Loucy (cell line): ENCODE measurements at regions not wholly inside any gene's neighbourhood (a gene's known extent, or its start where the extent isn't known, plus 50 kb on each side); places are given as distances from the start of the nearest gene placed in this dataset.

Experiments used
- H2AFZ ChIP-seq: fragments of 200-600 bp; sonication (generic); 2 replicates; pipeline ENCODE4 v1.6.0; 2016; ENCODE audit warnings: antibody characterized with exemption, mild to moderate bottlenecking, low read length, moderate library complexity
- H3F3A ChIP-seq: fragments of 200-600 bp; 2 replicates; pipeline ENCODE4 v1.6.0; 2016; ENCODE audit warnings: antibody characterized with exemption, low read depth, mild to moderate bottlenecking
- H3K27me3 ChIP-seq: fragments of 200-600 bp; sonication (generic); 2 replicates; pipeline ENCODE4 v1.6.1; 2014; ENCODE audit warnings: low read length, mild to moderate bottlenecking; ENCODE audit not compliant: insufficient read depth, poor library complexity, severe bottlenecking
- H3K36me3 ChIP-seq: fragments of 200-600 bp; sonication (generic); 2 replicates; pipeline ENCODE4 v1.6.1; 2016; ENCODE audit warnings: low read length; ENCODE audit not compliant: insufficient read depth
- H3K4me1 ChIP-seq: fragments of 200-600 bp; sonication (generic); 2 replicates; pipeline ENCODE4 v1.5.1; 2014; ENCODE audit warnings: low read length, mild to moderate bottlenecking; ENCODE audit not compliant: insufficient read depth, poor library complexity, severe bottlenecking
- H3K4me2 ChIP-seq: fragments of 200-600 bp; sonication (generic); 2 replicates; pipeline ENCODE4 v1.6.0; 2014; ENCODE audit warnings: antibody characterized with exemption, low read length, low read depth, mild to moderate bottlenecking; ENCODE audit not compliant: poor library complexity, severe bottlenecking
- H3K4me3 ChIP-seq: fragments of 200-600 bp; sonication (generic); 2 replicates; pipeline ENCODE4 v1.5.1; 2014; ENCODE audit warnings: low read length, mild to moderate bottlenecking, mixed read lengths; ENCODE audit not compliant: poor library complexity, severe bottlenecking
- H3K79me2 ChIP-seq: fragments of 200-600 bp; sonication (generic); 2 replicates; pipeline ENCODE4 v1.6.1; 2014; ENCODE audit warnings: low read length; ENCODE audit not compliant: insufficient read depth
- H3K9ac ChIP-seq: fragments of 200-600 bp; sonication (generic); 2 replicates; pipeline ENCODE4 v1.6.0; 2014; ENCODE audit warnings: mild to moderate bottlenecking, low read depth, low read length, moderate library complexity; ENCODE audit not compliant: poor library complexity, severe bottlenecking
- H3K9me2 ChIP-seq: fragments of 200-600 bp; sonication (generic); replicated peaks from 2 replicates; pipeline ENCODE4 v1.6.1; 2016; ENCODE audit warnings: low read depth, low read length, mixed read lengths
- H3K9me3 ChIP-seq: fragments of 200-600 bp; sonication (generic); 2 replicates; pipeline ENCODE4 v1.6.1; 2014; ENCODE audit warnings: mild to moderate bottlenecking, antibody characterized with exemption, low read length, low read depth; ENCODE audit not compliant: insufficient read depth
- H4K20me1 ChIP-seq: fragments of 200-600 bp; sonication (generic); 2 replicates; pipeline ENCODE4 v1.6.0; 2014; ENCODE audit warnings: antibody characterized with exemption, low read length, mild to moderate bottlenecking; ENCODE audit not compliant: insufficient read depth, poor library complexity, severe bottlenecking
- CTCF ChIP-seq: fragments of 200-600 bp; sonication (generic); conservative IDR thresholded peaks from 2 replicates; pipeline ENCODE4 v1.5.1; 2014; ENCODE audit warnings: mild to moderate bottlenecking, antibody characterized with exemption, low read length
- EZH2phosphoT487 ChIP-seq: fragments of 200-600 bp; IDR thresholded peaks from 2 replicates; pipeline ENCODE4 v1.6.1; 2018; ENCODE audit warnings: antibody characterized with exemption, mild to moderate bottlenecking, moderate library complexity, borderline replicate concordance

GRCh38 chr12:84362552-84362897 is 550.1 kb downstream of the SLC6A15 start:
- Histone ChIP-seq H3K9me3 (no peaks in the 10 kb centered on the region), H2AFZ (no peak overlapping the region), H3F3A (no peaks in the 10 kb centered on the region), H3K4me1 (no peaks in the 10 kb centered on the region), H3K4me3 (no peak overlapping the region), H3K36me3 (no peaks in the 10 kb centered on the region), H3K9me2 (no peaks in the 10 kb centered on the region), H3K27me3 (no peaks in the 10 kb centered on the region), H3K79me2 (no peaks in the 10 kb centered on the region), H3K4me2 (no peak overlapping the region), H3K9ac (no peak overlapping the region), H4K20me1 (no peaks in the 10 kb centered on the region)
- no peak for TF ChIP-seq CTCF
- TF ChIP-seq EZH2phosphoT487, result no peak

GRCh38 chr12:84361651-84362551 is 550.7 kb downstream of the SLC6A15 start:
- Histone ChIP-seq H3K4me3 (no peak overlapping the region), H3F3A (no peaks in the 10 kb centered on the region), H4K20me1 (no peaks in the 10 kb centered on the region), H2AFZ (no peak overlapping the region), H3K79me2 (no peaks in the 10 kb centered on the region), H3K27me3 (no peaks in the 10 kb centered on the region), H3K4me2 (no peak overlapping the region), H3K9me3 (no peaks in the 10 kb centered on the region), H3K9ac (no peak overlapping the region), H3K4me1 (no peaks in the 10 kb centered on the region), H3K36me3 (no peaks in the 10 kb centered on the region), H3K9me2 (no peaks in the 10 kb centered on the region)
- TF ChIP-seq CTCF (no peak), EZH2phosphoT487 (no peak)

GRCh38 chr12:84357314-84357713 is 555.3 kb downstream of the SLC6A15 start:
- TF ChIP-seq CTCF (no peak), EZH2phosphoT487 (no peak)
- no peaks in the 10 kb centered on the region for H3K36me3 ChIP-seq
- no peaks in the 10 kb centered on the region for H3K4me1 ChIP-seq
- H3K4me3 ChIP-seq, result no peak overlapping the region
- H3K9me2 ChIP-seq, result no peaks in the 10 kb centered on the region
- H3K4me2 ChIP-seq, result no peak overlapping the region
- no peaks in the 10 kb centered on the region for H3K9me3 ChIP-seq
- H3F3A ChIP-seq, result no peaks in the 10 kb centered on the region
- H4K20me1 ChIP-seq, result no peaks in the 10 kb centered on the region
- no peak overlapping the region for H3K9ac ChIP-seq
- no peaks in the 10 kb centered on the region for H3K79me2 ChIP-seq
- no peaks in the 10 kb centered on the region for H3K27me3 ChIP-seq
- H2AFZ ChIP-seq, result no peak overlapping the region
